NCI-H187 treated with DMSO at 0.1 percent for 48 hours (cell line): ENCODE measurements at regions not wholly inside any gene's neighbourhood (a gene's known extent, or its start where the extent isn't known, plus 50 kb on each side); places are given as distances from the start of the nearest gene placed in this dataset.
"Not testable (repeated sequence)": the region's sequence is repeated elsewhere in the genome, so short reads cannot be mapped to it uniquely, and the experiment has no call there.

Experiments
- DNase-seq: peaks from one replicate; lab custom pipeline; 2025; lab: John Stamatoyannopoulos, UW

- no peak for DNase-seq
These were observed 538.2 kb upstream of the SGO1 start for GRCh38 chr3:20724241-20724640.

- DNase-seq = not testable (repeated sequence)
These were observed 530.4 kb upstream of the SGO1 start for GRCh38 chr3:20716425-20716824.

GRCh38 chr3:20701641-20702040 lies 515.6 kb upstream of the SGO1 start:
- no peak for DNase-seq

DNA sequence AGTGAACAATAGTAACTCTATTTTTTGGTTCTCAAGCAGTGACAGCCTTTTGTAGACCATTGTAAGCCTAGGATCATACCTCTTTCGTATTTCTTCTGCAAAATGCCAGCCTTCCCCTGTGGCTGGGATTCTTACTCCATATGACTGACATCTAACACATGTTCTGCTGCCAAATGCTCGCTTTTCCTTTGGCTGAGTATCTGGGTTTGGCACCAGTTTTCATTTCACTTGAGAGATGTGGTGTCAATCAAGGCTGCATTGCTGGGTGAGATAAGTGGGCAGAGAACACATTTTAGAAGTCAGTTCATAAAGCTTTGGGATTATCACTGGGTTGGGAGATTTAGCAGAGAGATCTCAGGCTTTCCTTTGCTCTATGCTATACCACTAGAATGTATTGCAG lies 514.7 kb upstream of the SGO1 start:
- DNase-seq = no peak

DNA sequence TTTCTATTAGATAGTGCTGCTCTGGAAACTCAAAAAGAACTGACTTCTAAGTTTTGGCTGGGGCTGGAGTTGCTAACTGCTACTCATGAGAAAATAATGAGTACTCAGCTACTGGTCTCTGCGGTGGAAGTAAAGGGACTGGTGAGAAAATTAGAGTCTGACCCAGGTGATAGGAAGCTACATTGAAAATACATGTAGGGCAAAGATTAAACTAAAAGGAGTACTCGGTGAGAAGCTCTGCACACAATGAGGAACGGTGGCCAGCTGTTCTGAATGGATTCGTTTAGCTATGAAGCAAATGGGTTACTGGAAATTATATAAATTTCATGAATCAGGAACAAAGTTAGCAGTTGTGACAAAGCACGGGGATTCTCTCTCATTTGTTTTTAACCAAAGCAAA lies 512.9 kb upstream of the SGO1 start:
- DNase-seq = no peak

DNA sequence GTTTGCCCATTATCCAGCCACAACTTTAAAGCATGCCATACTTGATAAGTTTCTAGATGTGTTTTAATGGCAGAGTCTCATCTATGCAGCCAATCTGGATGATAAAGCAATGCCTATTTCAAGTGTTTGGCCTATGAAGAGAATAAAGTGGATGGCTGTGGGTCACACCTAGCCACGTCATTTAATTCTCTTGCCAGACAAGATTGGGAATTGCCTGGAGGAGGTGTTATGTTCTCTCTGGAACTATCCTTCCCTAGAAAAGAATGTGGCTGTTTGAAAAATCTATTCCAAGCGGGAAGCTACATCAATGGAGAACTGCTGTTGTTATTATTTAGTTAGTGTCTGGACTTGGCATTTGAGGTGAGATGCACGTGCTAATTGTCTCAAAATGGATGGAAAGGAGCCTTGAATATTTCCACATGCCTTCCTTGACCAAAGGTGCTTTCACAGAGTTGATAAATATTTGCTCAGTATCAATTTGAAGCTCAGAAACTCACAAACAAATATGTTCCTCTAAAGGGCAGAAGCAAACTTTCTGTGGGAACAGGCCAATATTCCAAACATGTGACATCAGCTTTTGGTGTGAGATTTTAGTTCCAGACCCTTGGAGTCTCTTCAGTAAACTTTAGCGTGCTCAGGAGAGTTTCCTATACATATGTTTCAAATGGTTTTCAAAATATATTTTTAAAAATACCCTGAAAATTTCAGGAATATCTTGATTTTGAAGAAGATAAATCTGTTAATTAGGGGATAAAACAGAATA lies 510.6 kb upstream of the SGO1 start:
- DNase-seq = no peak

DNA sequence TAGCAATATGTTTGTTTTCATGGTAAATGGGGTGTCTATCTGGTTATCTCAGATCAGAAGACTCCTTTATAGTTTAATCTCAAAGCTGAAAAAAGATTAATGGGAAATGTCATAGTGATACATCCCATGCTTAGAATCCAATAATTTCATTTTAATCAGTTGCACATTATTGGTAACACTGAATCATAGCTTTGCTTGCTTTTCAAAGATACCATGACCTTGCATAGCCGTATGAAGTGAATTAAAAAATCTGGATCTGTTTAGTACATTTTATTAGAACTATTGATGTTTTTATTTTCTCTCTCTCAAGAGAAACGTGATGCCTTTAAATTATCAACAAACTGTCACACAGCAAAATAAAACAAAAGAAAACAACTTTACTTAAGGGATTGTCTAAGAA lies 506.7 kb upstream of the SGO1 start:
- no peak for DNase-seq

- DNase-seq = no peak
These were observed 497.9 kb upstream of the SGO1 start for GRCh38 chr3:20683910-20684309.

DNA sequence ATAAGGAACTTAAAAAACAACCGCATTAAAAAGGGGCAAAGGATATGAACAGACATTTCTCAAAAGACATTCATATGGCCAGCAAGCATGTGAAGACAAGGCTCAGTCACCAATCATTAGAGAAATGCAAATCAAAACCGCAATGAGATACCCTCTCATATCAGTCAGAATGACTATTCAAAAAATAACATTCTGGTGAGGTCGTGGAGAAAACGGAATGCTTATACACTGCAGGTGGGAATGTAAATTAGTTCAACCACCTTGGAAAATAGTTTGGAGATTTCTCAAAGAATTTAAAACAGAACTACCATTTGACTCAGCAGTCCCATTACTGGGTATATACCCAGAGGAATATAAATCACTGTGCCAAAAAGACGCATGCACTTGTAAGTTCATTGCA lies 496.6 kb upstream of the SGO1 start:
- no peak for DNase-seq

GRCh38 chr3:20680990-20681628 lies 495.1 kb upstream of the SGO1 start:
- no peak for DNase-seq

GRCh38 chr3:20673866-20674265 lies 487.9 kb upstream of the SGO1 start:
- DNase-seq = no peak

- DNase-seq = no peak
These were observed 483.7 kb upstream of the SGO1 start for GRCh38 chr3:20669675-20670074.

DNA sequence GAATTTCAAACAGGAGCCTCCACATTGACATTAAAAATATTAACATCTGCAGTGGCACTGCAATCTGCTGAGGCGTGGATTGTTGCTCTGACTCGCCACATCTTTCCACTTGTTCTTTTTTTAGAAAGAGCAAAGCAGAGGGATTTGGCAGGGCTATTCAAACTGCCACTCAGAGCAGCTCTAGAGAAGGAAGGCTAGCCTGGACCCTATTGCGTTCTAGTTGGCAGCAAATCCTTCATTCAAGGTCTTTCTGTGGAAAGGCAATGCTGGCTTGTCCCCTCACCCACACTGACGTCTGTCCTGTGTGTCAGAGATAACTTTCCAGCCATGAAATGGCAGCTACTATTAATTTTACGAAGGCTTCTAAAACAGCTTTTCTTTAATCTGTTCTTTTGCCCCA lies 483.2 kb upstream of the SGO1 start:
- DNase-seq = no peak

- no peak for DNase-seq
These were observed 482.4 kb upstream of the SGO1 start for GRCh38 chr3:20668411-20668810.

DNA sequence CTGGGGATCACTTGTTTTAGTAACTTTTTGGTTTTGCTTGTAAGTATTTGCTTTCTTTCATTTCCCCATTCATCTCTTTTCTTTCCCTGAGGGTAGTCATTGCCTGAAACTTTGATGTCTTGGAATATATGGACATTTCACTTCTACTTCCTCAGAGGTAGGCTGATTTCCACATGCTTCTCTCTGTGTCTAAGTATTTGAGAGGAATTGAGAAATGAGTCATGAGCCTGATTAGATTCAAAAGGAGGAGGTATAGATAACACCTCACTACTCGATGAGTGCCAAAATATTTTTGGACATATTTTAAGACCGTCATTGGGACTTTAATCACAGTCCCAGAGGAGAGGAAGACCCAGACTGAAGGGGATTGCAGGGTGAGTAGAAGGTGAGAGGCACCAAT lies 480.1 kb upstream of the SGO1 start:
- DNase-seq = no peak

DNA sequence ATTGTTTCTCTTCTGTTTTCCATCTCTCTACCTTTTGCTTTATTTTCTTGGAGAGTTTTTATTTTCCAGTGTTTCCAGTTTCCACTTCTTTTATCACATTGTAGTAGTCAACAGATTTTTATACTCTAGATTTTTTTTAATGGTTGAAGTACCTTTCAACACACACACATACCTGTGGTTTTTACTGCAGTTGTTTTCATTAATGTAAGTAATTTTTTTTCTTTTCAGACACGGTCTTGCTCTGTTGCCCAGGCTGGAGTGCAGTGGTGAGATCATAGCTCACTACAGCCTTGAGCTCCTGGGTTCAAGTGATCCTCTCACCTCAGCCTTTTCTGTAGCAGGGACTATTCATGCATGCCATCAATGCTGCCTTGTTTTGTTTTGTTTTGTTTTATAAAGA lies 472.5 kb upstream of the SGO1 start:
- DNase-seq = no peak

DNA sequence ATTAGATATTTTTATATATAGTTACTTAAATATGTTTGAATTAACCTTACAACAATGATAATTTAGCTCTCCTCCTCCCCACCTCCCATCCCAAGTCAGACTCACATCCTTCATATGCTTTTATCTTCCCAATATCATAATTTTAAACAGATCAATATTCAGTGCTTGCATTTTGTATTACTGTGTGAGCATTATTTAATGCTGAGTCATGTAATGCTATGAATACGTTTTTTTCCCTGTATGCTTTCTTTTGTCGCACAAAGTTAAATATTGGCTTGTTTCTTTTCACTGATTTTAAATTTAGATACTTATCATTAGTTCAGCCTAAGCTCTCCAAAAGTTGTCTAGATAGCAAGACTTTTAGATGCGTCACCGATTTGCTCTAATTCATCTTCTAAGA lies 471.6 kb upstream of the SGO1 start:
- DNase-seq = no peak

DNA sequence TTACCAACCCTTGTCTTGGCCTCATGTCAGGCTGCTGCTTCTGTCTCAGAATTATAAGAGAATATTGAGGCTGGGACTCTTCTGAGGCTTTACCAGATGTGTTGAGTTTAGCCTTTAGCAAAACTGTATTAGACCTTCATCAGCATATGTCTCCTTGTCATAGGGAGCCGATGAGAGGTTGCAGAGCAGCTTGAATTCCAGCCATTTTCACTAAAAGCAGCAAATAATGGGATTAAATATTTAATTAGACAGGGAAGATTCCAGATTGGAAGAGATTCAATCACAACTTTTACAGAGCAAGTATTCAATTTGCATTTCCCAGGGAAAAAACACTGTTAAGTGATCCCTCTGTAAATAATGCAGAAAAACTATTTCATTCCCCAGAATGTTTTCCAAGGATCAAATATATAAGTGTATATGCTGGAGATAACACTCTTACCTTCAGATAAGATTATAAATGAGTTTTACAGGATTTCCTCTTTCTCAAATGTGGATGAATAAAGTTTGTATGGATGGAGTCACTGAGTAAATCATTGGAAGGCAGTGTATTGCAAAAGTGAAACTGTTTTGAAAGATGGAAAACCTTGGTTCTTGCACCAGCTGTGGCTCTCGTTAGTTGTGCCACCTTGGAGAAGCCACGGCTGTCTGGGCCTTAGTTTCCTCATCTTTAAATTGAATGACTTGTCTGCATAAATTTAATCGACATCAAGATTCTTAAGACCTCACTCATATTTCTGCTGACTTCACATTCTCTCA lies 466.4 kb upstream of the SGO1 start:
- DNase-seq = no peak

GRCh38 chr3:20648921-20649381 lies 462.9 kb upstream of the SGO1 start:
- DNase-seq = no peak

- DNase-seq = no peak
These were observed 462.3 kb upstream of the SGO1 start for GRCh38 chr3:20648294-20648693.

DNA sequence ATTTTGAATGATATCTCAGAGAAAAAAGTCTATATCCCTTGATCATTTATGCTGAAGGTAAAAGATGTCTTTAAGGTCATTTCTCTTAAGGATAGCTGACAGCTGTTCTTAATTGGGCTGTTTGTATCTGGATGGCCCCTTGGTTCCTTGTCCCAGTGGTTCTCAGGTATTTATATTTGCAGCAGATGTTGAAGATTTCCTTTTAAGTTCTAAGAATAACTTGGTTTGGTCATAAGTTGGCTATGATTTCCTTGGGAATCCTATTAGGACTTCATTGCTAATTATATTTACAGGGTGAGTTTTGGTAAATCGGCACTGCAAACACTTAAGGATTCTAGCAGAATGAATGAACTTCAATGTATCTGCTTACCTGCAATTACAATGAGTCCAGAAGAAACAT lies 460.4 kb upstream of the SGO1 start:
- no peak for DNase-seq

DNA sequence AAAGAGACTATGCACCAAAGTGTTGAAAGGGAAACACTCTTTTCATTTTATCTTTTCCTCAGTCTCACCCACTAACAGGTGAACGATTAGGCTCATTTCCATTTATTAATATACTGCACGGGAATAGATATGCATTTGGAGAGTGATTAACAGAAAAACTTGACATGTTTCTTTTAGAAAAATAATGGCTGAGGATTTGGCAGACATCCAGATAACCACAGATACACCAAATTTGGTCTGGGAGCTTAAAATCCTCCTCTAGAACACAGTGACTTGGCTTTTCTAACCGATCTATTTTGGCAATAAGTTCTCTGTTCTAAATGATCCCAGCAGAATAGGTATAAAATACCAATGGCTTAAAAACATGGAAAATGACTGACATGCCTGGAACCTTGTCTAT lies 459.3 kb upstream of the SGO1 start:
- DNase-seq = no peak

DNA sequence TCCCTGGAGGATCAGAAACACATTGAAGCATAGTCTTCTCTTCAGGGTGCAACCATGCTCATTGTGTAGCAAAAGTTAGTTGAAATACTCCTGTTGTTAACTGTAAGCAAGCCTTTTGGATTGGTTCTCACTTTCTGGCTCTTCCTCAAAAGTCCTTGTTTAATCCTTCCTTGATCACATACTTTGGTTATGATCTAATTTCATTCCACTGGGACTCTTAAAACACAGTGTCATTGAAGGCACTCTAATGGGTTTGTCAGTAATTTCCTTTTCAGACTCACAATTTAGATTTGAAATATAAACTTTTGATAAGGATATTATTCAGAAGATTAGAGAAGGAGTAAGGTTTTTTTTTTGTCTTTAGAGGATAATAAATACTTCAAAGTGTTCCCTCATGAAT lies 451.7 kb upstream of the SGO1 start:
- no peak for DNase-seq
